WTC11 (cell line): ENCODE measurements at regions not wholly inside any gene's neighbourhood (a gene's known extent, or its start where the extent isn't known, plus 50 kb on each side); places are given as distances from the start of the nearest gene placed in this dataset.

Source experiments
- ATAC-seq: fragments of 200-7000 bp; cut with Tn5 transposase; 2 replicates; pipeline ENCODE4 v1.10.0; 2021; ENCODE audit warnings: mild to moderate bottlenecking, moderate library complexity
- CTCF ChIA-PET: fragments of 300-600 bp; sonication (Branson Sonifier 250); formaldehyde crosslinking; loops from one replicate; lab custom pipeline; 2021; ENCODE audit warnings: antibody characterized with exemption; lab: Charles Lee
- POLR2A ChIA-PET: fragments of 350-600 bp; sonication (Branson Sonifier 250); formaldehyde crosslinking; loops from one replicate; lab custom pipeline; 2021; ENCODE audit warnings: antibody characterized with exemption; lab: Charles Lee
- DNase-seq: peaks from one replicate; pipeline ENCODE4 v3.0.0; 2021; ENCODE audit warnings: low spot score
- H3K27ac Mint-ChIP-seq: 2 replicates; pipeline ENCODE4 v1.8.0; 2021; ENCODE audit warnings: mixed read lengths
- H3K27me3 Mint-ChIP-seq: 2 replicates; pipeline ENCODE4 v1.8.0; 2021; ENCODE audit warnings: low read depth, mild to moderate bottlenecking, moderate library complexity, mixed read lengths
- H3K36me3 Mint-ChIP-seq: 2 replicates; pipeline ENCODE4 v1.8.0; 2021; ENCODE audit warnings: mixed read lengths
- H3K4me1 Mint-ChIP-seq: 2 replicates; pipeline ENCODE4 v1.8.0; 2022; ENCODE audit warnings: mixed read lengths
- H3K4me3 Mint-ChIP-seq: 2 replicates; pipeline ENCODE4 v1.8.0; 2021; ENCODE audit warnings: mild to moderate bottlenecking, moderate library complexity, mixed read lengths
- H3K9me3 Mint-ChIP-seq: 2 replicates; pipeline ENCODE4 v1.8.0; 2021; ENCODE audit warnings: mixed read lengths
- FOXJ3 ChIP-seq: sonication (generic); formaldehyde crosslinking; IDR thresholded peaks from 2 replicates; pipeline ENCODE4 v1.9.0; 2021; ENCODE audit warnings: missing genetic modification reagents, mild to moderate bottlenecking, borderline replicate concordance
- GTF2I ChIP-seq: fragments of 250-450 bp; sonication (Bioruptor Pico); conservative IDR thresholded peaks from 2 replicates; pipeline ENCODE4 v1.4.0; 2021; ENCODE audit warnings: mild to moderate bottlenecking
- NR1H2 ChIP-seq: sonication (generic); formaldehyde crosslinking; IDR thresholded peaks from 2 replicates; pipeline ENCODE4 v1.9.0; 2021; ENCODE audit warnings: mild to moderate bottlenecking, moderate library complexity, missing genetic modification reagents
- ZNF396 ChIP-seq: fragments of 250-450 bp; sonication (Bioruptor Pico); IDR thresholded peaks from 2 replicates; pipeline ENCODE4 v1.8.0; 2021; ENCODE audit warnings: mild to moderate bottlenecking, moderate library complexity, borderline replicate concordance
- TF ChIP-seq, protein P1 (sequence below): fragments of 250-450 bp; sonication (Bioruptor Pico); IDR thresholded peaks from 2 replicates; pipeline ENCODE4 v1.9.0; 2021; ENCODE audit warnings: mild to moderate bottlenecking, borderline replicate concordance
- TF ChIP-seq, protein P2 (sequence below): sonication (generic); formaldehyde crosslinking; IDR thresholded peaks from 2 replicates; pipeline ENCODE4 v1.8.1; 2023; ENCODE audit warnings: mild to moderate bottlenecking, missing genetic modification reagents, moderate library complexity
- TF ChIP-seq, protein P3 (sequence below): fragments of 250-450 bp; sonication (Bioruptor Pico); IDR thresholded peaks from 2 replicates; pipeline ENCODE4 v1.9.0; 2021; ENCODE audit warnings: moderate library complexity, mild to moderate bottlenecking, inconsistent platforms, borderline replicate concordance
- TF ChIP-seq, protein P4 (sequence below): sonication (generic); formaldehyde crosslinking; IDR thresholded peaks from 2 replicates; pipeline ENCODE4 v1.8.1; 2023; ENCODE audit warnings: mild to moderate bottlenecking, moderate library complexity, missing genetic modification reagents
- TF ChIP-seq, protein P5 (sequence below): fragments of 250-450 bp; sonication (Bioruptor Pico); IDR thresholded peaks from 2 replicates; pipeline ENCODE4 v1.8.0; 2021; ENCODE audit warnings: mild to moderate bottlenecking
- TF ChIP-seq, protein P6 (sequence below): sonication (generic); formaldehyde crosslinking; IDR thresholded peaks from 2 replicates; pipeline ENCODE4 v1.8.1; 2023; ENCODE audit warnings: mild to moderate bottlenecking, missing genetic modification reagents, moderate library complexity
- TF ChIP-seq, protein P7 (sequence below): fragments of 250-450 bp; sonication (Bioruptor Pico); conservative IDR thresholded peaks from 2 replicates; pipeline ENCODE4 v1.9.0; 2021; ENCODE audit warnings: mild to moderate bottlenecking
- TF ChIP-seq, protein P8 (sequence below): sonication (generic); formaldehyde crosslinking; IDR thresholded peaks from 2 replicates; pipeline ENCODE4 v1.8.0; 2022; ENCODE audit warnings: mild to moderate bottlenecking, missing genetic modification reagents
- TF ChIP-seq, protein P9 (sequence below): sonication (generic); formaldehyde crosslinking; IDR thresholded peaks from 2 replicates; pipeline ENCODE4 v1.8.1; 2023; ENCODE audit warnings: mild to moderate bottlenecking, missing genetic modification reagents, borderline replicate concordance
- TF ChIP-seq, protein P10 (sequence below): sonication (generic); formaldehyde crosslinking; IDR thresholded peaks from 2 replicates; pipeline ENCODE4 v1.8.0; 2022; ENCODE audit warnings: mild to moderate bottlenecking, missing genetic modification reagents

DNA sequence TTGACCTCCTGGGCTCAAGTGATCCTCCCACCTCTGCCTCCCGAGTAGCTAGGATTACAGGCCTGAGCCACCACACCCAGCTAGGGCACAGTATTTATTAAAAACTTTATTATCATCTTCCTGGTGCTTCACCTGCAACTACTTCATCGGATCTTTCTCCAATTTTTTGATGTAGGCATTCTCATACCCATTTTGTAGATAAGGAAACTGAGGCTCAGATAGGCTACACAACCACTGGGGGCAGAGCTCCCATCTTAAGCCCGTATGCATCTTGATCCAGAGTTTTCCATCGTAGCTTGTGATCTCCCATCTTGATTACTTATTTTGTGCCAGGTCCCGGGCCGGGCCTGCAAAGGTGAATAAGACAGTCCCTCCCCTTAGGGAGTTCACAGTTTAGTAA, 68.1 kb upstream of the BCOR start:
- H3K4me3 Mint-ChIP-seq: no peak overlapping the region; the same call in 1 of the 2 replicates
- DNase-seq (no peak), ATAC-seq (no peak)
- TF ChIP-seq, protein P1, sequence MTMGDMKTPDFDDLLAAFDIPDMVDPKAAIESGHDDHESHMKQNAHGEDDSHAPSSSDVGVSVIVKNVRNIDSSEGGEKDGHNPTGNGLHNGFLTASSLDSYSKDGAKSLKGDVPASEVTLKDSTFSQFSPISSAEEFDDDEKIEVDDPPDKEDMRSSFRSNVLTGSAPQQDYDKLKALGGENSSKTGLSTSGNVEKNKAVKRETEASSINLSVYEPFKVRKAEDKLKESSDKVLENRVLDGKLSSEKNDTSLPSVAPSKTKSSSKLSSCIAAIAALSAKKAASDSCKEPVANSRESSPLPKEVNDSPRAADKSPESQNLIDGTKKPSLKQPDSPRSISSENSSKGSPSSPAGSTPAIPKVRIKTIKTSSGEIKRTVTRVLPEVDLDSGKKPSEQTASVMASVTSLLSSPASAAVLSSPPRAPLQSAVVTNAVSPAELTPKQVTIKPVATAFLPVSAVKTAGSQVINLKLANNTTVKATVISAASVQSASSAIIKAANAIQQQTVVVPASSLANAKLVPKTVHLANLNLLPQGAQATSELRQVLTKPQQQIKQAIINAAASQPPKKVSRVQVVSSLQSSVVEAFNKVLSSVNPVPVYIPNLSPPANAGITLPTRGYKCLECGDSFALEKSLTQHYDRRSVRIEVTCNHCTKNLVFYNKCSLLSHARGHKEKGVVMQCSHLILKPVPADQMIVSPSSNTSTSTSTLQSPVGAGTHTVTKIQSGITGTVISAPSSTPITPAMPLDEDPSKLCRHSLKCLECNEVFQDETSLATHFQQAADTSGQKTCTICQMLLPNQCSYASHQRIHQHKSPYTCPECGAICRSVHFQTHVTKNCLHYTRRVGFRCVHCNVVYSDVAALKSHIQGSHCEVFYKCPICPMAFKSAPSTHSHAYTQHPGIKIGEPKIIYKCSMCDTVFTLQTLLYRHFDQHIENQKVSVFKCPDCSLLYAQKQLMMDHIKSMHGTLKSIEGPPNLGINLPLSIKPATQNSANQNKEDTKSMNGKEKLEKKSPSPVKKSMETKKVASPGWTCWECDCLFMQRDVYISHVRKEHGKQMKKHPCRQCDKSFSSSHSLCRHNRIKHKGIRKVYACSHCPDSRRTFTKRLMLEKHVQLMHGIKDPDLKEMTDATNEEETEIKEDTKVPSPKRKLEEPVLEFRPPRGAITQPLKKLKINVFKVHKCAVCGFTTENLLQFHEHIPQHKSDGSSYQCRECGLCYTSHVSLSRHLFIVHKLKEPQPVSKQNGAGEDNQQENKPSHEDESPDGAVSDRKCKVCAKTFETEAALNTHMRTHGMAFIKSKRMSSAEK (CRISPR knock-in tag): no peak
- TF ChIP-seq, protein P2, sequence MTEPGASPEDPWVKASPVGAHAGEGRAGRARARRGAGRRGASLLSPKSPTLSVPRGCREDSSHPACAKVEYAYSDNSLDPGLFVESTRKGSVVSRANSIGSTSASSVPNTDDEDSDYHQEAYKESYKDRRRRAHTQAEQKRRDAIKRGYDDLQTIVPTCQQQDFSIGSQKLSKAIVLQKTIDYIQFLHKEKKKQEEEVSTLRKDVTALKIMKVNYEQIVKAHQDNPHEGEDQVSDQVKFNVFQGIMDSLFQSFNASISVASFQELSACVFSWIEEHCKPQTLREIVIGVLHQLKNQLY (CRISPR knock-in tag): no peak
- TF ChIP-seq GTF2I (CRISPR knock-in tag): 0 out of 2 replicates have a peak, but pooled peaks have one; percentile 32
- TF ChIP-seq, protein P3, sequence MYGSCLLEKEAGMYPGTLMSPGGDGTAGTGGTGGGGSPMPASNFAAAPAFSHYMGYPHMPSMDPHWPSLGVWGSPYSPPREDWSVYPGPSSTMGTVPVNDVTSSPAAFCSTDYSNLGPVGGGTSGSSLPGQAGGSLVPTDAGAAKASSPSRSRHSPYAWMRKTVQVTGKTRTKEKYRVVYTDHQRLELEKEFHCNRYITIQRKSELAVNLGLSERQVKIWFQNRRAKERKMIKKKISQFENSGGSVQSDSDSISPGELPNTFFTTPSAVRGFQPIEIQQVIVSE: no peak
- TF ChIP-seq, protein P4, sequence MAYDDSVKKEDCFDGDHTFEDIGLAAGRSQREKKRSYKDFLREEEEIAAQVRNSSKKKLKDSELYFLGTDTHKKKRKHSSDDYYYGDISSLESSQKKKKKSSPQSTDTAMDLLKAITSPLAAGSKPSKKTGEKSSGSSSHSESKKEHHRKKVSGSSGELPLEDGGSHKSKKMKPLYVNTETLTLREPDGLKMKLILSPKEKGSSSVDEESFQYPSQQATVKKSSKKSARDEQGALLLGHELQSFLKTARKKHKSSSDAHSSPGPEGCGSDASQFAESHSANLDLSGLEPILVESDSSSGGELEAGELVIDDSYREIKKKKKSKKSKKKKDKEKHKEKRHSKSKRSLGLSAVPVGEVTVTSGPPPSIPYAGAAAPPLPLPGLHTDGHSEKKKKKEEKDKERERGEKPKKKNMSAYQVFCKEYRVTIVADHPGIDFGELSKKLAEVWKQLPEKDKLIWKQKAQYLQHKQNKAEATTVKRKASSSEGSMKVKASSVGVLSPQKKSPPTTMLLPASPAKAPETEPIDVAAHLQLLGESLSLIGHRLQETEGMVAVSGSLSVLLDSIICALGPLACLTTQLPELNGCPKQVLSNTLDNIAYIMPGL (CRISPR knock-in tag): no peak
- no peak for TF ChIP-seq ZNF396 (CRISPR knock-in tag)
- TF ChIP-seq, protein P5, sequence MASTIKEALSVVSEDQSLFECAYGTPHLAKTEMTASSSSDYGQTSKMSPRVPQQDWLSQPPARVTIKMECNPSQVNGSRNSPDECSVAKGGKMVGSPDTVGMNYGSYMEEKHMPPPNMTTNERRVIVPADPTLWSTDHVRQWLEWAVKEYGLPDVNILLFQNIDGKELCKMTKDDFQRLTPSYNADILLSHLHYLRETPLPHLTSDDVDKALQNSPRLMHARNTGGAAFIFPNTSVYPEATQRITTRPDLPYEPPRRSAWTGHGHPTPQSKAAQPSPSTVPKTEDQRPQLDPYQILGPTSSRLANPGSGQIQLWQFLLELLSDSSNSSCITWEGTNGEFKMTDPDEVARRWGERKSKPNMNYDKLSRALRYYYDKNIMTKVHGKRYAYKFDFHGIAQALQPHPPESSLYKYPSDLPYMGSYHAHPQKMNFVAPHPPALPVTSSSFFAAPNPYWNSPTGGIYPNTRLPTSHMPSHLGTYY (CRISPR knock-in tag): no peak
- TF ChIP-seq FOXJ3 (CRISPR knock-in tag): no peak
- TF ChIP-seq, protein P6, sequence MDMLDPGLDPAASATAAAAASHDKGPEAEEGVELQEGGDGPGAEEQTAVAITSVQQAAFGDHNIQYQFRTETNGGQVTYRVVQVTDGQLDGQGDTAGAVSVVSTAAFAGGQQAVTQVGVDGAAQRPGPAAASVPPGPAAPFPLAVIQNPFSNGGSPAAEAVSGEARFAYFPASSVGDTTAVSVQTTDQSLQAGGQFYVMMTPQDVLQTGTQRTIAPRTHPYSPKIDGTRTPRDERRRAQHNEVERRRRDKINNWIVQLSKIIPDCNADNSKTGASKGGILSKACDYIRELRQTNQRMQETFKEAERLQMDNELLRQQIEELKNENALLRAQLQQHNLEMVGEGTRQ (CRISPR knock-in tag): no peak
- H3K27ac Mint-ChIP-seq: no peak overlapping the region
- POLR2A ChIA-PET: interaction anchor here (5.9 kb wide), 1 partner anchor 10 kb away, joined by 58 read pairs; no protein-coding TSS in a partner anchor
- CTCF ChIA-PET: interaction anchor here (1.0 to 1.8 kb wide), 3 partner anchors 9 to 80 kb away, joined by 3 to 8 read pairs (median 3); no protein-coding TSS in a partner anchor
- H3K4me1 Mint-ChIP-seq: peaks cover 54% of the 10 kb centered on the region
- no peaks in the 10 kb centered on the region for H3K9me3 Mint-ChIP-seq
- H3K27me3 Mint-ChIP-seq: peaks cover 14% of the 10 kb centered on the region
- no peaks in the 10 kb centered on the region for H3K36me3 Mint-ChIP-seq

DNA sequence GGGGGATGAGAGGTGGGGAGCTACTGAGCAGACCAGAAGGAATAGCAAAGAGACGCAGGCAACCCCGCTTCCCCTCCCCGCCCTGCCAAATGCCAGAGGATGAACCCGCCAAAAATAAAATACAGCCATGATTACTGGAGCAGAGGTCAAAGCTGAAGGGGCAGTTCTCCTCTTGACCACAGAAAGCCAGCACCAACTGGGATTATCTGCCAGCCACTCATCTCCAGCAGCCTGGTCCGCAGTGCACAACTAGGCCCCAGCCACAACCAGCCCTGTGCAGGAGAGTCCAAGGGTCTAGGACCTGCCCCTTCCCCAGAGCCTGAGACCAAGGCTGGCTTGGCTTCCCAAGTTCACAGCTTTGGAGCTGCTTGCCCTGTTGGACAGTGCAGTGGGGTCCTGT, 67.4 kb upstream of the BCOR start:
- H3K27me3 Mint-ChIP-seq: peaks cover 14% of the 10 kb centered on the region
- ChIA-PET POLR2A (no interaction called here), CTCF (interaction anchor here (1.1 to 1.8 kb wide), 2 partner anchors 8 to 79 kb away, joined by 3 to 8 read pairs; no protein-coding TSS in a partner anchor)
- no peak overlapping the region for H3K27ac Mint-ChIP-seq
- no peaks in the 10 kb centered on the region for H3K36me3 Mint-ChIP-seq
- DNase-seq: no peak
- no peaks in the 10 kb centered on the region for H3K9me3 Mint-ChIP-seq
- peaks cover 49% of the 10 kb centered on the region for H3K4me1 Mint-ChIP-seq
- H3K4me3 Mint-ChIP-seq: no peak overlapping the region
- ATAC-seq: no peak
- TF ChIP-seq NR1H2 (CRISPR knock-in tag): no peak
- TF ChIP-seq, protein P7, sequence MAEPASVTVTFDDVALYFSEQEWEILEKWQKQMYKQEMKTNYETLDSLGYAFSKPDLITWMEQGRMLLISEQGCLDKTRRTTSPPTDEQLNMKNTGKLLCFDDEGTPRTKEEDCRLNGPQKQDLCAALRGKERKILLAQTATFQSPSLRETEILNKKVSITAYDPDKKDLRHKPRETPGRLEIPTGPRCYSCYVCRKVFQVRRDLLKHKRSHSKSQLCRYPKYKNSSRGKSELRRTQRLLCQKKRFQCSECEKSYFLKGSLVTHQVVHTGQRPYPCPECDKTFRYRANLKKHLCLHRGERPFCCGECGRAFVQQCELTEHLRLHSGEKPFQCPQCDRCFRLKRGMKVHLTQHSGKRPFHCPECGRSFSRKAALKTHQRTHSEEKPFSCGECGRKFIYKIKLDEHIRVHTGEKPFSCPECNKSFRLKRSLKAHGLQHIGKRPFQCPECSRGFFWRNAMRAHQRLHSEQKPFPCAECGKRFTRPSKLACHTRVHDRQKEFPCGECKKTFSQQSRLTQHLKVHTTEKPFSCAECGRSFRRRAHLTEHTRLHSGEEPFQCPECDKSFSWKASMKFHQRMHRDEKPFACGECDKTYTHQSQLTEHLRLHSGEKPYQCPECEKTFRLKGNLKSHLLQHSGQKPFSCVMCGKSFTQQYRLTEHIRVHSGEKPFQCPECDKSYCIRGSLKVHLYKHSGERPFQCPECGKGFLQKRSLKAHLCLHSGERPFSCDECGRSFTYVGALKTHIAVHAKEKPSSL (CRISPR knock-in tag): no peak
- TF ChIP-seq, protein P8, sequence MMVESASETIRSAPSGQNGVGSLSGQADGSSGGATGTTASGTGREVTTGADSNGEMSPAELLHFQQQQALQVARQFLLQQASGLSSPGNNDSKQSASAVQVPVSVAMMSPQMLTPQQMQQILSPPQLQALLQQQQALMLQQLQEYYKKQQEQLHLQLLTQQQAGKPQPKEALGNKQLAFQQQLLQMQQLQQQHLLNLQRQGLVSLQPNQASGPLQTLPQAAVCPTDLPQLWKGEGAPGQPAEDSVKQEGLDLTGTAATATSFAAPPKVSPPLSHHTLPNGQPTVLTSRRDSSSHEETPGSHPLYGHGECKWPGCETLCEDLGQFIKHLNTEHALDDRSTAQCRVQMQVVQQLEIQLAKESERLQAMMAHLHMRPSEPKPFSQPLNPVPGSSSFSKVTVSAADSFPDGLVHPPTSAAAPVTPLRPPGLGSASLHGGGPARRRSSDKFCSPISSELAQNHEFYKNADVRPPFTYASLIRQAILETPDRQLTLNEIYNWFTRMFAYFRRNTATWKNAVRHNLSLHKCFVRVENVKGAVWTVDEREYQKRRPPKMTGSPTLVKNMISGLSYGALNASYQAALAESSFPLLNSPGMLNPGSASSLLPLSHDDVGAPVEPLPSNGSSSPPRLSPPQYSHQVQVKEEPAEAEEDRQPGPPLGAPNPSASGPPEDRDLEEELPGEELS (CRISPR knock-in tag): no peak
- TF ChIP-seq, protein P9, sequence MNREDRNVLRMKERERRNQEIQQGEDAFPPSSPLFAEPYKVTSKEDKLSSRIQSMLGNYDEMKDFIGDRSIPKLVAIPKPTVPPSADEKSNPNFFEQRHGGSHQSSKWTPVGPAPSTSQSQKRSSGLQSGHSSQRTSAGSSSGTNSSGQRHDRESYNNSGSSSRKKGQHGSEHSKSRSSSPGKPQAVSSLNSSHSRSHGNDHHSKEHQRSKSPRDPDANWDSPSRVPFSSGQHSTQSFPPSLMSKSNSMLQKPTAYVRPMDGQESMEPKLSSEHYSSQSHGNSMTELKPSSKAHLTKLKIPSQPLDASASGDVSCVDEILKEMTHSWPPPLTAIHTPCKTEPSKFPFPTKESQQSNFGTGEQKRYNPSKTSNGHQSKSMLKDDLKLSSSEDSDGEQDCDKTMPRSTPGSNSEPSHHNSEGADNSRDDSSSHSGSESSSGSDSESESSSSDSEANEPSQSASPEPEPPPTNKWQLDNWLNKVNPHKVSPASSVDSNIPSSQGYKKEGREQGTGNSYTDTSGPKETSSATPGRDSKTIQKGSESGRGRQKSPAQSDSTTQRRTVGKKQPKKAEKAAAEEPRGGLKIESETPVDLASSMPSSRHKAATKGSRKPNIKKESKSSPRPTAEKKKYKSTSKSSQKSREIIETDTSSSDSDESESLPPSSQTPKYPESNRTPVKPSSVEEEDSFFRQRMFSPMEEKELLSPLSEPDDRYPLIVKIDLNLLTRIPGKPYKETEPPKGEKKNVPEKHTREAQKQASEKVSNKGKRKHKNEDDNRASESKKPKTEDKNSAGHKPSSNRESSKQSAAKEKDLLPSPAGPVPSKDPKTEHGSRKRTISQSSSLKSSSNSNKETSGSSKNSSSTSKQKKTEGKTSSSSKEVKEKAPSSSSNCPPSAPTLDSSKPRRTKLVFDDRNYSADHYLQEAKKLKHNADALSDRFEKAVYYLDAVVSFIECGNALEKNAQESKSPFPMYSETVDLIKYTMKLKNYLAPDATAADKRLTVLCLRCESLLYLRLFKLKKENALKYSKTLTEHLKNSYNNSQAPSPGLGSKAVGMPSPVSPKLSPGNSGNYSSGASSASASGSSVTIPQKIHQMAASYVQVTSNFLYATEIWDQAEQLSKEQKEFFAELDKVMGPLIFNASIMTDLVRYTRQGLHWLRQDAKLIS (CRISPR knock-in tag): no peak
- TF ChIP-seq, protein P10, sequence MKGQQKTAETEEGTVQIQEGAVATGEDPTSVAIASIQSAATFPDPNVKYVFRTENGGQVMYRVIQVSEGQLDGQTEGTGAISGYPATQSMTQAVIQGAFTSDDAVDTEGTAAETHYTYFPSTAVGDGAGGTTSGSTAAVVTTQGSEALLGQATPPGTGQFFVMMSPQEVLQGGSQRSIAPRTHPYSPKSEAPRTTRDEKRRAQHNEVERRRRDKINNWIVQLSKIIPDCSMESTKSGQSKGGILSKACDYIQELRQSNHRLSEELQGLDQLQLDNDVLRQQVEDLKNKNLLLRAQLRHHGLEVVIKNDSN (CRISPR knock-in tag): no peak
